Gastrocnemius medialis (tissue), 4 donors: ENCODE measurements at regions not wholly inside any gene's neighbourhood (a gene's known extent, or its start where the extent isn't known, plus 50 kb on each side); places are given as distances from the start of the nearest gene placed in this dataset.

ENCODE experiments used
- CTCF ChIP-seq, 5 experiments: fragments of 450-650 bp in 3 of 5; fragments of 200-600 bp in 2 of 5; sonication (generic) in 2 of 5; IDR thresholded peaks in 4 of 5; conservative IDR thresholded peaks in 1 of 5; 1 replicate in 4 of 5; 2 replicates in 1 of 5; pipeline ENCODE4 v1.5.1; 2016 to 2019; ENCODE audit warnings: antibody characterized with exemption in 5 of 5, mild to moderate bottlenecking in 3 of 5, moderate library complexity in 3 of 5
- POLR2A ChIP-seq, 2 donors: fragments of 450-650 bp; IDR thresholded peaks; one replicate each; pipeline ENCODE4 v1.6.1; 2017; ENCODE audit warnings: antibody characterized with exemption in 2 of 2, mild to moderate bottlenecking in 2 of 2, moderate library complexity in 2 of 2

- TF ChIP-seq CTCF (IDR thresholded peaks at IDR 0.05 in 4 of 5, conservative IDR thresholded peaks at IDR 0.05 in 1 of 5) (no peak), POLR2A (IDR thresholded peaks at IDR 0.05) (no peak)
These were observed 146.4 kb downstream of the RPS12 start for GRCh38 chr6:132960720-132961119.
